Naive thymus-derived CD8-positive, alpha-beta T cell (primary cell): ENCODE measurements at regions not wholly inside any gene's neighbourhood (a gene's known extent, or its start where the extent isn't known, plus 50 kb on each side); places are given as distances from the start of the nearest gene placed in this dataset.

Experiments
- ATAC-seq, 2 donors: fragments of 150-1000 bp; cut with Tn5 transposase in 1 of 2; sonication (Bioruptor Pico), chemical (Tn5 transposase) in 1 of 2; 1 replicate in 1 of 2; 2 replicates in 1 of 2; pipeline ENCODE4 v1.10.0; 2021; ENCODE audit warnings: mild to moderate bottlenecking in 2 of 2, moderate library complexity in 2 of 2
- POLR2A ChIA-PET: fragments of 350-600 bp; sonication (Branson Sonifier 250); formaldehyde crosslinking; loops from one replicate; lab custom pipeline; 2021; ENCODE audit warnings: antibody characterized with exemption; lab: Charles Lee
- DNase-seq, 10 donors: peaks; one replicate each; pipeline versions ENCODE4 v3.0.0 to v3.0.0-alpha.2; 2020 to 2022
- H3K27ac Mint-ChIP-seq, 10 donors: one replicate each; pipeline ENCODE4 v1.8.0; 2020 to 2022; ENCODE audit warnings: mild to moderate bottlenecking in 10 of 10, mixed read lengths in 10 of 10, moderate library complexity in 4 of 10, inconsistent platforms in 1 of 10
- H3K27me3 Mint-ChIP-seq, 5 donors: one replicate each; pipeline ENCODE4 v1.8.0; 2021 to 2022; ENCODE audit warnings: mixed read lengths in 5 of 5
- H3K36me3 Mint-ChIP-seq, 3 donors: one replicate each; pipeline ENCODE4 v1.8.0; 2020 to 2022; ENCODE audit warnings: mixed read lengths in 3 of 3, mild to moderate bottlenecking in 2 of 3, inconsistent platforms in 1 of 3
- H3K4me1 Mint-ChIP-seq, 4 donors: one replicate each; pipeline ENCODE4 v1.8.0; 2021 to 2022; ENCODE audit warnings: mixed read lengths in 4 of 4
- H3K4me3 Mint-ChIP-seq, 10 donors: one replicate each; pipeline ENCODE4 v1.8.0; 2020 to 2022; ENCODE audit warnings: mild to moderate bottlenecking in 10 of 10, mixed read lengths in 10 of 10, moderate library complexity in 6 of 10, inconsistent platforms in 1 of 10
- H3K9me3 Mint-ChIP-seq, 9 donors: one replicate each; pipeline ENCODE4 v1.8.0; 2020 to 2022; ENCODE audit warnings: mixed read lengths in 9 of 9, mild to moderate bottlenecking in 3 of 9, inconsistent platforms in 1 of 9, moderate library complexity in 1 of 9

DNA sequence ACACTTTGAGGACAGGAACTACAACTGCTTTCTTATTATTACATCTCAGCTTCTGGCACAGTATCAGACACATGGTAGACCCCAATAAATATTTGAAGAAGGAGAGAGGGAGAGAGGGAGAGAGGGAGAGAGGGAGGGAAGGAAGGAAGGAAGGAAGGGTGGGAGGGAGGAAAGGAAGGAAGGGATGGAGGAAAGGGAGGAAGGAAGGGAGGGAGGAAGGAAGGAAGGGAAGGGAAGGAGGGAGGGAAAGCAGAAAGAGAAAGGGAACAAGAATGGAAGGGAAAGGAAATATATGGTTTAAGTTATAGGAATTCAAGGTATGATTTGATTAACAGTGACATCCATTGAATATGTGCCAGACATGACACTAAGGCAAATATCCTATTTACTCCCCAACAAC is 402.1 kb downstream of the KIF16B start:
- Mint-ChIP-seq H3K4me3 (no peak overlapping the region), H3K4me1 (peaks cover 0 to 16% (median 0%) of the 10 kb centered on the region in 4 donors), H3K9me3 (peaks cover 0 to 10% (median under 1%) of the 10 kb centered on the region in 9 donors), H3K27me3 (peaks cover 0 to 19% (median 2%) of the 10 kb centered on the region in 5 donors), H3K27ac (no peak overlapping the region), H3K36me3 (no peaks in the 10 kb centered on the region)
- no peak for DNase-seq
- ATAC-seq: no peak
- POLR2A ChIA-PET: no interaction called here

- H3K36me3 Mint-ChIP-seq: no peaks in the 10 kb centered on the region
- H3K27me3 Mint-ChIP-seq: peaks cover 0 to 19% (median 2%) of the 10 kb centered on the region in 5 donors
- H3K4me1 Mint-ChIP-seq: peaks cover 0 to 12% (median 0%) of the 10 kb centered on the region in 4 donors
- POLR2A ChIA-PET: no interaction called here
- no peak for ATAC-seq
- no peak overlapping the region for H3K27ac Mint-ChIP-seq
- peaks cover 0 to 10% (median 0%) of the 10 kb centered on the region in 9 donors for H3K9me3 Mint-ChIP-seq
- DNase-seq: no peak
- no peak overlapping the region for H3K4me3 Mint-ChIP-seq
Observed at GRCh38 chr20:16170406-16170971, 402.8 kb downstream of the KIF16B start.

- peaks cover 0 to 8% (median 0%) of the 10 kb centered on the region in 4 donors for H3K4me1 Mint-ChIP-seq
- H3K4me3 Mint-ChIP-seq: no peak overlapping the region
- no peak for ATAC-seq
- POLR2A ChIA-PET: no interaction called here
- H3K27me3 Mint-ChIP-seq: peaks cover 0 to 19% (median 2%) of the 10 kb centered on the region in 5 donors
- H3K36me3 Mint-ChIP-seq: no peaks in the 10 kb centered on the region
- H3K27ac Mint-ChIP-seq: no peak overlapping the region
- H3K9me3 Mint-ChIP-seq: peaks cover 0 to 3% (median 0%) of the 10 kb centered on the region in 9 donors
- no peak for DNase-seq
Observed at GRCh38 chr20:16167423-16168130, 405.7 kb downstream of the KIF16B start.

GRCh38 chr20:16166737-16167136 is 406.5 kb downstream of the KIF16B start:
- Mint-ChIP-seq H3K27me3 (peaks cover 0 to 19% (median 2%) of the 10 kb centered on the region in 5 donors), H3K4me3 (no peak overlapping the region), H3K36me3 (no peaks in the 10 kb centered on the region), H3K9me3 (peaks cover 0 to 3% (median 0%) of the 10 kb centered on the region in 9 donors), H3K27ac (no peak overlapping the region), H3K4me1 (peaks cover 0 to 8% (median 0%) of the 10 kb centered on the region in 4 donors)
- DNase-seq (no peak), ATAC-seq (no peak)
- POLR2A ChIA-PET: no interaction called here

DNA sequence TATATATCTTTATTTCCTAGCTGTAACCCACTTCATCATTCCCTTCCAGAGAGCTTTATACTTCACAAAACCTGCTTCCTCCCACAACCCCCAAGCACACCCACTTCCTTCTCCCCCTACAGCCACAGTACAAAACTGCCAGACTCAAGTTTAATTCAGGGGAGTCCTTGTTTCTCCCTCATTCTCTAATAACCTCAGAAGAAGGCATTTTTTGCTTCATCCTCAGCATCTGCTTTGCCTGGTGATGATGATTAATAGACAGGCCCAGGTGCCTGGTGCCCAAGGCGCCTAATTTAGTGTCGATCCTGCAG is 414.3 kb downstream of the KIF16B start:
- H3K27me3 Mint-ChIP-seq: peaks cover 0 to 4% (median 0%) of the 10 kb centered on the region in 5 donors
- peaks cover 0 to 21% (median 0%) of the 10 kb centered on the region in 4 donors for H3K4me1 Mint-ChIP-seq
- ATAC-seq: no peak
- POLR2A ChIA-PET: no interaction called here
- H3K36me3 Mint-ChIP-seq: no peaks in the 10 kb centered on the region
- peak overlapping the region in 1 of 10 donors; percentile 49 for H3K27ac Mint-ChIP-seq
- peak overlapping the region in 1 of 10 donors; percentile 61 for H3K4me3 Mint-ChIP-seq
- H3K9me3 Mint-ChIP-seq: peaks cover 0 to 12% (median 5%) of the 10 kb centered on the region in 9 donors
- DNase-seq: no peak

DNA sequence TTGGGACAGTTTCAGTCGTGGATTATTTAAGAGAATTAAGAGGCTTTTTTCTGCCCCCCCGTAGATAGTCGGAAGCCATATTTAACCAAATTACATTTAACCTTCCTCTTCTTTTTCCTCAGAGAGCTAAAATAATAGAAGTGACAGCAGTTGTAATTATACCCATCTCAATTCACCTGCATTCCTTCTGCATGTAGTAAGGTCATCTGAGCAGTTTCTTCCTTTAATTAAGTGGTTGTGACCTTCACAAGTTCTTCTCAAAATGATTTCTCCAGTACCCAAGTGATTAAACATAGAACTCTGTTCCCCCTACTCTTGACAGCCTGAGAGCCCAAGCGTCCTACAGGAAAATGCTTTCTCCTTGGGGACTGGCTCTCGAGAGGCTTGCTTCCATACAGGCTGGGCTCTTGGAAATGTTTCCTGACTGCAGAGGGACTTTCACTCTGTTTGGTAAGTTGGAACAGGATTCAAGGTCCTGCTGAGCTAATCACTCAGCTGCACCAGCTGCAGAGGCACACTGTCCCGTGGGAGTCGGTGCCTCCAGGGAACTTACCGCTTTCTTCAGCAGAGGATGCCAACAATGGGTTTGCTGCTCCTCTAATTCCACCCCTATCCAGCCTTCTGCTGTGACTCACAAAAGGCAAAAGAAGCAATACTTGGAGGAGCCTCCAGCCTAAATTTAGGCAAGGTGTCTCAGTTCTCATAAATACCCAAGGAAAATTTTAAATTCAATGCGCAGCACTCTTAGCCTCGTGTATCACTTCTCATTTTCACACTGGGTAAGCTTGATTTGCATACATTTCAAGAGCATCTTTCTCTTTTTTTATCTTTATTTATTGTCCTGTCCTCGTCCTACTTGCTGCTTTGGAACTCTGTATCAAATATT is 414.9 kb downstream of the KIF16B start:
- Mint-ChIP-seq H3K27me3 (peaks cover 0 to 4% (median 0%) of the 10 kb centered on the region in 5 donors), H3K36me3 (no peaks in the 10 kb centered on the region), H3K9me3 (peaks cover 0 to 15% (median 5%) of the 10 kb centered on the region in 9 donors), H3K4me3 (peak overlapping the region in 2 of 10 donors; percentile 13 to 61), H3K27ac (peak overlapping the region in 2 of 10 donors; percentile 49 to 50), H3K4me1 (peaks cover 0 to 21% (median 0%) of the 10 kb centered on the region in 4 donors)
- POLR2A ChIA-PET: no interaction called here
- DNase-seq (peak in 1 of 10 donors; percentile 4), ATAC-seq (no peak)

GRCh38 chr20:16147916-16148315 is 425.3 kb downstream of the KIF16B start:
- Mint-ChIP-seq H3K27me3 (peaks cover 0 to 11% (median 0%) of the 10 kb centered on the region in 5 donors), H3K36me3 (peaks cover 0 to 7% (median 0%) of the 10 kb centered on the region in 3 donors), H3K27ac (no peak overlapping the region), H3K4me1 (peaks cover 0 to 5% (median 0%) of the 10 kb centered on the region in 4 donors), H3K9me3 (peaks cover 3 to 25% (median 8%) of the 10 kb centered on the region in 9 donors), H3K4me3 (no peak overlapping the region)
- POLR2A ChIA-PET: no interaction called here
- DNase-seq: no peak
- no peak for ATAC-seq

- Mint-ChIP-seq H3K4me3 (no peak overlapping the region), H3K27me3 (peaks cover 0 to 11% (median 0%) of the 10 kb centered on the region in 5 donors), H3K27ac (no peak overlapping the region), H3K4me1 (peaks cover 0 to 5% (median 0%) of the 10 kb centered on the region in 4 donors), H3K9me3 (peaks cover 3 to 18% (median 8%) of the 10 kb centered on the region in 9 donors), H3K36me3 (peaks cover 0 to 7% (median 0%) of the 10 kb centered on the region in 3 donors)
- POLR2A ChIA-PET: no interaction called here
- DNase-seq: no peak
- ATAC-seq: no peak
Observed at GRCh38 chr20:16147216-16147615, 426.0 kb downstream of the KIF16B start.

- Mint-ChIP-seq H3K4me1 (peaks cover 0 to 5% (median 0%) of the 10 kb centered on the region in 4 donors), H3K27ac (no peak overlapping the region), H3K36me3 (peaks cover 0 to 7% (median 0%) of the 10 kb centered on the region in 3 donors), H3K4me3 (no peak overlapping the region), H3K9me3 (peaks cover 3 to 13% (median 8%) of the 10 kb centered on the region in 9 donors), H3K27me3 (peaks cover 0 to 11% (median 0%) of the 10 kb centered on the region in 5 donors)
- DNase-seq (no peak), ATAC-seq (no peak)
- POLR2A ChIA-PET: no interaction called here
Observed at GRCh38 chr20:16145919-16146318, 427.3 kb downstream of the KIF16B start.

- POLR2A ChIA-PET: no interaction called here
- Mint-ChIP-seq H3K36me3 (no peaks in the 10 kb centered on the region), H3K9me3 (peaks cover 0 to 25% (median 3%) of the 10 kb centered on the region in 9 donors), H3K4me3 (no peak overlapping the region), H3K4me1 (peaks cover 0 to 5% (median 0%) of the 10 kb centered on the region in 4 donors), H3K27ac (no peak overlapping the region), H3K27me3 (peaks cover 0 to 7% (median 0%) of the 10 kb centered on the region in 5 donors)
- no peak for DNase-seq
- no peak for ATAC-seq
Observed at GRCh38 chr20:16143596-16143995, 429.7 kb downstream of the KIF16B start.

DNA sequence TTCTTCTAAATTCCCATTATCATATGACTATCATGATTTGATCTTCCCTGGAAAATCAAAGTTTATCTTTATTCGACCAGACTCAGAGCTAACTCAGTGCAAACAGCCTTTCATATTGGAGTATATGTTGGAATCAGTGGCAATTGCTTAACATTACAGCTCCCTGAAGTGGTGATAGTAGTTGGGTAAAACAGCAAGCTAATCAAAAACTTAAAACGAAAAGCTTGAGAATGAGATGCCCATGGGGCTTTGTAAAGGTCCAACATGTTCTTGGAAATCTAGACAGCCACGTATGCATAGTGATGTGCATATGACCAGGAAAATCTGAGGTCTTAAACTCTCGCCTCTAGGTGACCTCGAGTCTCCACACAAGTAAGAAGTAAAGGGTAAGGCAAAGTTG is 437.6 kb downstream of the KIF16B start:
- Mint-ChIP-seq H3K9me3 (peaks cover 2 to 28% (median 14%) of the 10 kb centered on the region in 9 donors), H3K4me3 (no peak overlapping the region), H3K4me1 (no peaks in the 10 kb centered on the region), H3K27ac (no peak overlapping the region), H3K27me3 (peaks cover 0 to 6% (median 0%) of the 10 kb centered on the region in 5 donors), H3K36me3 (peaks cover 0 to 10% (median 0%) of the 10 kb centered on the region in 3 donors)
- ATAC-seq (no peak), DNase-seq (no peak)
- POLR2A ChIA-PET: no interaction called here

DNA sequence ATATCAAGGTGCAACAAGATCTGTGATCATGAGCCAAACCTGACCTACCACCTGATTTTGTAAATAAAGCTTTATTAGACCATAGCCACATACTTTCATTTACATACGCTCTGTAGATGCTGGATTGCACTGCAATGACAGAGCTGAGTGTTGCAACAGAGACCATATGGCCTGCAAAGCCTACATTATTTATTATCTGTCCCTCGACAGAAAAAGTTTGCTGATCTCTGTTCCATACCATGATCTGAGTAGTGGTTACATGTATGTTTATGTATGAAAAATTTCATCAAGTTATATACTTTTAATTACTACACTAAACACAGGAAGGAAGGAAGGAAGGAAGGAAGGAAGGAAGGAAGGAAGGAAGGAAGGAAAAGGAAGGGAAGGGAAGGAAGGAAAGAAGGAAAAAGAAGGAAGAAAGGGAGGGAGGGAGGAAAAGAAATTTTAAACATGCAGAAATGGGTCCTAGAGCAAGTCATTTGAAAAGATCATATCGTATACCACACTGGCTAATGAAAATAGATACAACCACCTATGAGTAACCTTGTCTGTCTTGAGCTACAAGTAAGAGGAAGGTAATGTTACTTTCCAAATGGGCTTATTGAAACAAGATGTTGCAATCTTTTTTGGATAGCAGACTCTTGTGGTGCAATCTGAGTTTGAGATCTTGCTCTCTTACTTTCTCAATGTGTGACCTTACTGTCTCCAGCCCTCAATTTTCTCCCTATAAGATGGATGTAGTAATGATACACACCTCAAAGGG is 441.0 kb downstream of the KIF16B start:
- ATAC-seq (no peak), DNase-seq (no peak)
- Mint-ChIP-seq H3K4me3 (no peak overlapping the region), H3K9me3 (peaks cover 0 to 24% (median 4%) of the 10 kb centered on the region in 9 donors), H3K27ac (no peak overlapping the region), H3K27me3 (peaks cover 0 to 6% (median 0%) of the 10 kb centered on the region in 5 donors), H3K36me3 (peaks cover 0 to 10% (median 0%) of the 10 kb centered on the region in 3 donors), H3K4me1 (no peaks in the 10 kb centered on the region)
- POLR2A ChIA-PET: no interaction called here
